K562 (cell line): ENCODE measurements at regions not wholly inside any gene's neighbourhood (a gene's known extent, or its start where the extent isn't known, plus 50 kb on each side); places are given as distances from the start of the nearest gene placed in this dataset.

Experiments
- ATAC-seq: fragments of 200-7000 bp; cut with Tn5 transposase; 3 replicates; pipeline ENCODE4 v1.9.1; 2020; ENCODE audit warnings: moderate library complexity
- BruUV-seq: library from RNA; stranded (reverse); fragments of 400-500 nt; replicated peaks from 2 replicates; lab custom pipeline; 2021; lab: Mats Ljungman, UMichigan
- CTCF ChIA-PET: fragments of 300-600 bp; formaldehyde crosslinking; extraction: SDS; loops from one replicate; lab custom pipeline; 2021; ENCODE audit warnings: low intra/inter-chr PET ratio; lab: Yijun Ruan, JAX
- POLR2A ChIA-PET: fragments of 300-600, 350-650 bp; sonication (Branson Sonifier 250); formaldehyde crosslinking; extraction: SDS; loops from one replicate; lab custom pipeline; 2021; ENCODE audit warnings: antibody characterized with exemption, inconsistent platforms; lab: Yijun Ruan, JAX
- DNase-seq, 4 experiments: peaks; one replicate each; pipeline versions ENCODE4 v3.0.0 to v3.0.0-alpha.2; 2011 to 2018; ENCODE audit warnings: low spot score in 3 of 4, mixed read lengths in 3 of 4; ENCODE audit errors: extremely low read depth in 1 of 4
- FAIRE-seq: peaks from 2 replicates; lab custom pipeline; 2011; peaks lifted over from hg19 to GRCh38; lab: Jason Lieb, UNC
- H2AFZ ChIP-seq: 2 replicates; pipeline ENCODE4 v1.6.0; 2011; ENCODE audit warnings: low read depth, low read length, control low read depth, inconsistent platforms
- H3K27ac ChIP-seq: fragments of 200-600 bp; 3 replicates; pipeline ENCODE4 v1.8.0; 2011; ENCODE audit warnings: low read depth, mild to moderate bottlenecking, control low read depth, inconsistent platforms, low read length, moderate library complexity, mixed read lengths; ENCODE audit errors: extremely low read depth
- H3K27me3 ChIP-seq, 2 experiments: fragments of 300-600 bp in 1 of 2; 2 replicates in 1 of 2; 3 replicates in 1 of 2; pipeline versions ENCODE4 v1.6.0 to v1.8.0; 2011; ENCODE audit warnings: inconsistent platforms in 2 of 2, low read length in 2 of 2, mild to moderate bottlenecking in 1 of 2, mixed read lengths in 1 of 2, moderate library complexity in 1 of 2; ENCODE audit not compliant: control insufficient read depth in 2 of 2, insufficient read depth in 2 of 2
- H3K36me3 ChIP-seq: fragments of 300-600 bp; 3 replicates; pipeline ENCODE4 v1.8.0; 2011; ENCODE audit warnings: mild to moderate bottlenecking, low read length, inconsistent platforms; ENCODE audit not compliant: control insufficient read depth, insufficient read depth
- H3K4me1 ChIP-seq, 2 experiments: fragments of 200-600 bp in 1 of 2; replicated peaks in 1 of 2; 2 replicates in 1 of 2; 3 replicates in 1 of 2; pipeline versions ENCODE4 v1.5.1 to v1.8.0; 2011; ENCODE audit warnings: inconsistent platforms in 2 of 2, low read length in 2 of 2, mild to moderate bottlenecking in 1 of 2, mixed read lengths in 1 of 2, moderate library complexity in 1 of 2; ENCODE audit not compliant: control insufficient read depth in 2 of 2, insufficient read depth in 2 of 2
- H3K4me2 ChIP-seq: 2 replicates; pipeline ENCODE4 v1.6.1; 2011; ENCODE audit warnings: low read length, control low read depth, inconsistent platforms, mixed read lengths; ENCODE audit not compliant: insufficient read depth
- H3K4me3 ChIP-seq: fragments of 200-600 bp; sonication (generic), shearing (Covaris generic); 2 replicates; pipeline ENCODE4 v1.5.1; 2016; ENCODE audit warnings: control low read depth, inconsistent platforms
- H3K79me2 ChIP-seq: fragments of 200-600 bp; 3 replicates; pipeline ENCODE4 v1.8.0; 2011; ENCODE audit warnings: low read length, inconsistent platforms; ENCODE audit not compliant: control insufficient read depth, insufficient read depth
- H3K9ac ChIP-seq, 2 experiments: 2 replicates each; pipeline versions ENCODE4 v1.6.0 to v1.6.1; 2011; ENCODE audit warnings: low read depth in 2 of 2, low read length in 2 of 2, control low read depth in 1 of 2, inconsistent platforms in 1 of 2, mild to moderate bottlenecking in 1 of 2, mixed read lengths in 1 of 2; ENCODE audit not compliant: insufficient read depth in 1 of 2
- H3K9me1 ChIP-seq: one replicate; pipeline ENCODE4 v1.6.0; 2011; ENCODE audit warnings: inconsistent platforms, mild to moderate bottlenecking, low read length, moderate library complexity; ENCODE audit not compliant: control insufficient read depth, insufficient read depth
- H3K9me3 ChIP-seq: replicated peaks from 2 replicates; pipeline ENCODE4 v1.5.1; 2011; ENCODE audit warnings: low read depth, low read length, inconsistent platforms; ENCODE audit not compliant: control insufficient read depth, insufficient read depth
- H4K20me1 ChIP-seq: replicated peaks from 2 replicates; pipeline ENCODE4 v1.6.1; 2011; ENCODE audit warnings: low read length, inconsistent platforms, mixed read lengths; ENCODE audit not compliant: control insufficient read depth, insufficient read depth
- BCOR ChIP-seq: fragments of 450-650 bp; IDR thresholded peaks from 2 replicates; pipeline ENCODE4 v1.6.1; 2016
- BDP1 ChIP-seq: IDR thresholded peaks from 3 replicates; pipeline ENCODE4 v1.6.1; 2011; ENCODE audit not compliant: insufficient read length, insufficient read depth
- CHD1 ChIP-seq: fragments of 200-600 bp; sonication (generic); IDR thresholded peaks from one replicate; pipeline ENCODE4 v1.6.1; 2012; ENCODE audit warnings: mild to moderate bottlenecking, moderate library complexity, low read length, inconsistent platforms
- E2F3 ChIP-seq: fragments of 250-450 bp; sonication (Bioruptor Pico); IDR thresholded peaks from 2 replicates; pipeline ENCODE4 v1.4.0; 2020; ENCODE audit warnings: mild to moderate bottlenecking
- ELF1 ChIP-seq: fragments of 200-800 bp; sonication (Bioruptor generic); IDR thresholded peaks from 2 replicates; pipeline ENCODE4 v1.6.1; 2016; ENCODE audit warnings: missing genetic modification characterization, missing compliant biosample characterization
- ESRRA ChIP-seq: fragments of 450-650 bp; IDR thresholded peaks from 2 replicates; pipeline ENCODE4 v1.6.1; 2014; ENCODE audit warnings: low read depth, mild to moderate bottlenecking, moderate library complexity, borderline replicate concordance
- FOXJ3 ChIP-seq: sonication (generic); formaldehyde crosslinking; IDR thresholded peaks from 2 replicates; pipeline ENCODE4 v1.4.0; 2020; ENCODE audit warnings: mild to moderate bottlenecking, missing genetic modification reagents
- FOXM1 ChIP-seq, 2 experiments: fragments of 450-650 bp in 1 of 2; sonication (generic) in 1 of 2; formaldehyde crosslinking in 1 of 2; IDR thresholded peaks; 2 replicates each; pipeline versions ENCODE4 v1.6.1 to v1.9.0; 2017 to 2022; ENCODE audit warnings: low read depth in 2 of 2, mild to moderate bottlenecking in 2 of 2, missing genetic modification reagents in 1 of 2, moderate library complexity in 1 of 2
- LCOR ChIP-seq: sonication (generic); formaldehyde crosslinking; IDR thresholded peaks from 2 replicates; pipeline ENCODE4 v1.8.0; 2022; ENCODE audit warnings: mild to moderate bottlenecking, missing genetic modification reagents
- MCM2 ChIP-seq: fragments of 450-650 bp; IDR thresholded peaks from 2 replicates; pipeline ENCODE4 v1.6.1; 2017; ENCODE audit warnings: low read depth, mild to moderate bottlenecking
- MYC ChIP-seq, 2 experiments: fragments of 250-450 bp in 1 of 2; sonication (Bioruptor Pico) in 1 of 2; IDR thresholded peaks; 2 replicates each; pipeline versions ENCODE4 v1.5.1 to v1.6.1; 2012 to 2021; ENCODE audit warnings: low read depth in 2 of 2, borderline replicate concordance in 1 of 2, improper control_type of control experiment in 1 of 2, low read length in 1 of 2, mild to moderate bottlenecking in 1 of 2, moderate library complexity in 1 of 2
- NR3C1 ChIP-seq: sonication (generic); formaldehyde crosslinking; IDR thresholded peaks from 2 replicates; pipeline ENCODE4 v1.8.1; 2022; ENCODE audit warnings: missing genetic modification reagents
- PTBP1 ChIP-seq: fragments of 200-400 bp; formaldehyde crosslinking; IDR thresholded peaks from 2 replicates; pipeline ENCODE4 v1.6.1; 2017; ENCODE audit warnings: low read depth, low read length
- SAFB2 ChIP-seq: fragments of 200-400 bp; formaldehyde crosslinking; IDR thresholded peaks from 2 replicates; pipeline ENCODE4 v1.6.1; 2018; ENCODE audit warnings: borderline replicate concordance, low read length, low read depth, moderate library complexity; ENCODE audit not compliant: severe bottlenecking
- ZNF589 ChIP-seq: fragments of 200-800 bp; sonication (Bioruptor generic); IDR thresholded peaks from 2 replicates; pipeline ENCODE4 v1.6.1; 2016; ENCODE audit warnings: low read depth, missing genetic modification characterization, missing compliant biosample characterization
- ZNF766 ChIP-seq: fragments of 200-800 bp; sonication (Bioruptor generic); conservative IDR thresholded peaks from 2 replicates; pipeline ENCODE4 v1.6.1; 2016; ENCODE audit warnings: missing genetic modification characterization, missing compliant biosample characterization
- ZNF778 ChIP-seq: fragments of 450-650 bp; formaldehyde crosslinking; IDR thresholded peaks from 2 replicates; pipeline ENCODE4 v1.4.0; 2020; ENCODE audit warnings: mild to moderate bottlenecking, moderate library complexity
- WGBS: fragments of 100-300 bp; shearing (Covaris generic); methylation state at CpG from one replicate; pipeline ENCODE4 v1.1.6; 2016; ENCODE audit warnings: low coverage, mixed read lengths; ENCODE audit not compliant: insufficient coverage; ENCODE audit errors: missing lambda C conversion rate; 5-methylcytosine and 5-hydroxymethylcytosine counted together
- in situ Hi-C: fragments of 300-500 bp; cut with MboI; formaldehyde crosslinking; loops from 4 replicates; pipeline ENCODE4 v1.15.0; 2018; ENCODE audit warnings: inconsistent platforms, mixed read lengths
- intact Hi-C: fragments of 100-400 bp; cut with micrococcal nuclease; formaldehyde crosslinking; loops from 2 replicates; pipeline ENCODE4 v1.14.2; 2022

DNA sequence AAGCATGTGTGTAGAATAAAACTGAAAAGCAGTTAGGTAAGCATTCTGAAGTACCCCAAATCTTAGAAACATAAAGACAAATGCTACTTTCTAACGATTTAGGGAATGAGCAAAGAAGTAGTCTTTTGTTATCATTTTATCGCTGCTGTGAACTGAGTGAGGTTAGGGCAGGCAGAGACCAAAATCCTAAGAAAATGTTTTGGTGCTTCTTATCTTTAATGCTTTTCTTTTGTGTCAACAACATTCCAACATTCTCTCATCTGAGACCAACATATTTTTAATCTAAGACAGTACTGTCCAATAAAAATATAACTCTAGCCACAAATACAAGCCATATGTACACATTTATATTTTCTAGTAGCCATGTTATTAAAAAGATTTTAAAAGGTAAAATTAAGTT lies 789.4 kb upstream of the PIK3C3 start:
- Histone ChIP-seq H3K9me1 (no peaks in the 10 kb centered on the region), H3K36me3 (no peaks in the 10 kb centered on the region), H3K9ac (no peak overlapping the region), H3K79me2 (no peaks in the 10 kb centered on the region), H3K4me2 (no peak overlapping the region), H3K27ac (no peak overlapping the region), H3K4me1 (no peaks in the 10 kb centered on the region), H3K9me3 (no peaks in the 10 kb centered on the region; the same call in 1 of the 2 replicates), H3K4me3 (no peak overlapping the region), H2AFZ (no peak overlapping the region), H3K27me3 (no peaks in the 10 kb centered on the region), H4K20me1 (no peaks in the 10 kb centered on the region)
- intact Hi-C loops = no loop called here
- WGBS = 0% methylated on average over 2 of the region's 2 CpGs
- ATAC-seq (no peak), DNase-seq (no peak), FAIRE-seq (no peak)
- BruUV-seq = no TSS peak
- in situ Hi-C loops = no loop called here
- POLR2A ChIA-PET = no interaction called here
- CTCF ChIA-PET = no interaction called here
- TF ChIP-seq ZNF778 (CRISPR knock-in tag) (no peak), LCOR (no peak), BDP1 (no peak), ESRRA (no peak), FOXJ3 (CRISPR knock-in tag) (no peak), MCM2 (no peak), BCOR (no peak), NR3C1 (CRISPR knock-in tag) (no peak), CHD1 (no peak), ELF1 (tag) (no peak), MYC (IDR thresholded peaks at IDR 0.05; ENCODE audit: low read depth, low read length) (no peak), MYC (CRISPR knock-in tag; IDR thresholded peaks at IDR 0.05; ENCODE audit: borderline replicate concordance, low read depth) (no peak), E2F3 (CRISPR knock-in tag) (no peak), ZNF766 (CRISPR knock-in tag) (no peak), FOXM1 (IDR thresholded peaks at IDR 0.05; ENCODE audit: low read depth) (no peak), FOXM1 (CRISPR knock-in tag; IDR thresholded peaks at IDR 0.05; ENCODE audit: low read depth) (no peak), SAFB2 (no peak), PTBP1 (no peak), ZNF589 (CRISPR knock-in tag) (no peak)
